ENCODE measurements at regions not wholly inside any gene's neighbourhood (a gene's known extent, or its start where the extent isn't known, plus 50 kb on each side); places are given as distances from the start of the nearest gene placed in this dataset.
"Not testable (repeated sequence)": the region's sequence is repeated elsewhere in the genome, so short reads cannot be mapped to it uniquely, and the experiment has no call there.

- TF ChIP-seq CTCF (IDR thresholded peaks at IDR 0.05; ENCODE audit: unreplicated experiment) = no peak
Observed at GRCh38 chr6:27805347-27805746, 106.8 kb downstream of the OR2B2 start.

DNA sequence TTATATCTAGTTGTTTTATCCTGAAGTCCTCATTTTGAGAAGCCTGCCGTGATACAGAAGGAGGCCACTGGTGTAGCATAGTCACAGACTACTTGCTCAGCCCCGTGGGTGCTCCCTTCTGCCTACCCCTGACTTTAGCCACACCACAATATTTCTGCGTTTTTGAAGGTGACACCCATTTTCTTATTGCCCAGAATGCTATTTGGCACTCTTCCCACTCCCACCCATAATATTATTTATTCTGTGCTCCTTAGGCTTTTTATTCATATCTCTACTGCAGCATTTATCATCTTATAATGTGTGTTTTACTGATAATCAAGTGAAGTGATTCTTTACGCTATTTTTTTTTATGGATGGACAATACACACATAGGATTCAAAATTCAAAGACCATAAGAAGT is 107.3 kb downstream of the OR2B2 start:
- Mint-ChIP-seq H3K27me3 (ENCODE audit: insufficient read depth, unreplicated experiment) (no peaks in the 10 kb centered on the region), H3K36me3 (ENCODE audit: insufficient read depth, unreplicated experiment) (peaks cover 2% of the 10 kb centered on the region), H3K4me3 (ENCODE audit: unreplicated experiment) (no peak overlapping the region), H3K27ac (ENCODE audit: low read depth, unreplicated experiment) (no peak overlapping the region), H3K4me1 (ENCODE audit: insufficient read depth, unreplicated experiment) (peaks cover 9% of the 10 kb centered on the region), H3K9me3 (ENCODE audit: unreplicated experiment) (no peaks in the 10 kb centered on the region)
- ChIA-PET CTCF (no interaction called here), POLR2A (no interaction called here)
- DNase-seq (ENCODE audit: unreplicated experiment) = no peak
- BruUV-seq (replicated peaks) = no TSS peak
- no peak for TF ChIP-seq CTCF (IDR thresholded peaks at IDR 0.05; ENCODE audit: unreplicated experiment)
- intact Hi-C loops (cut with micrococcal nuclease) = no loop called here

More at GRCh38 chr6:27805347-27805746, 106.8 kb downstream of the OR2B2 start:
- no TSS peak for BruUV-seq (replicated peaks)
- CTCF ChIA-PET = no interaction called here
- H3K4me3 Mint-ChIP-seq (ENCODE audit: unreplicated experiment) = no peak overlapping the region
- H3K27ac Mint-ChIP-seq (ENCODE audit: low read depth, unreplicated experiment) = no peak overlapping the region
- no peaks in the 10 kb centered on the region for H3K9me3 Mint-ChIP-seq (ENCODE audit: unreplicated experiment)
- peaks cover 7% of the 10 kb centered on the region for H3K36me3 Mint-ChIP-seq (ENCODE audit: insufficient read depth, unreplicated experiment)
- no peak for DNase-seq (ENCODE audit: unreplicated experiment)
- H3K27me3 Mint-ChIP-seq (ENCODE audit: insufficient read depth, unreplicated experiment) = no peaks in the 10 kb centered on the region
- intact Hi-C loops (cut with micrococcal nuclease) = no loop called here
- POLR2A ChIA-PET = interaction anchor here (0.6 to 10.8 kb wide), 9 partner anchors 9 to 1779 kb away, joined by 3 to 690 read pairs (median 68); a partner anchor contains a TSS
- H3K4me1 Mint-ChIP-seq (ENCODE audit: insufficient read depth, unreplicated experiment) = peaks cover 9% of the 10 kb centered on the region

DNA sequence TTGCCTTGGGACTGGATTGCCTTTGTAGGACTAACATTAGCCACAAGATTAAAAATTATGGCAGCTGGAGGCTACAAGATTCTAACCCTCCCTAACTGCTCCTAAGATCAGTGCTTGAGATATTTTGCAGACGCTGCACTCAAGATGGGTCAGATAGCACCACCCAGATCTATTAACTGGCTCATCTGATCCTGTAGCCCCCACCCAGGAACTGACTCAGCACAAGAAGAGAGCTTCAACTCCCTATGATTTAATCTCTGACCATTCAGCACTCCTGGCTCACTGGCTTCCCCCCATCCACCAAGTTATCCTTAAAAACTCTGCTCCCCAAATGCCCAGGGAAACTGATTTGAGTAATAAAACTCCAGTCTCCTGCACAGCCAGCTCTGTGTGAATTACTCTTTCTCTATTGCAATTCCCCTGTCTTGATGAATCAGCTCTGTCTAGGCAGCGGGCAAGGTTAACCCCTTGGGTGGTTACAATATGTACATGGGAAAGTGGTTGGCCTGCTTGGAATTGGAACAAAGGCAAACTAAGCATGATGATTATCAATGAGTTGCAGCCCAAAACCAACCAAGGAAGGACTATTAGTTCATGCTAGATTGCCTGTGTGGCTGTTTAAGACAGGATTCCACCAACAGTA is 111.3 kb downstream of the OR2B2 start:
- Mint-ChIP-seq H3K4me1 (ENCODE audit: insufficient read depth, unreplicated experiment) (no peaks in the 10 kb centered on the region), H3K27ac (ENCODE audit: low read depth, unreplicated experiment) (no peak overlapping the region), H3K27me3 (ENCODE audit: insufficient read depth, unreplicated experiment) (no peaks in the 10 kb centered on the region), H3K36me3 (ENCODE audit: insufficient read depth, unreplicated experiment) (peaks cover 2% of the 10 kb centered on the region), H3K9me3 (ENCODE audit: unreplicated experiment) (no peaks in the 10 kb centered on the region), H3K4me3 (ENCODE audit: unreplicated experiment) (no peak overlapping the region)
- POLR2A ChIA-PET = interaction anchor here (0.6 to 0.8 kb wide), 2 partner anchors 93 to 587 kb away, joined by 3 read pairs; a partner anchor contains a TSS
- TF ChIP-seq CTCF (IDR thresholded peaks at IDR 0.05; ENCODE audit: unreplicated experiment) = no peak
- intact Hi-C loops (cut with micrococcal nuclease) = no loop called here
- BruUV-seq (replicated peaks) = no TSS peak
- CTCF ChIA-PET = interaction anchor here (0.6 to 1.3 kb wide), 3 partner anchors 11 to 29 kb away, joined by 3 to 4 read pairs (median 3); no protein-coding TSS in a partner anchor
- no peak for DNase-seq (ENCODE audit: unreplicated experiment)

GRCh38 chr6:27797960-27798359 is 114.2 kb downstream of the OR2B2 start:
- no peaks in the 10 kb centered on the region for H3K27me3 Mint-ChIP-seq (ENCODE audit: insufficient read depth, unreplicated experiment)
- peaks cover 2% of the 10 kb centered on the region for H3K4me1 Mint-ChIP-seq (ENCODE audit: insufficient read depth, unreplicated experiment)
- H3K4me3 Mint-ChIP-seq (ENCODE audit: unreplicated experiment) = no peak overlapping the region
- DNase-seq (ENCODE audit: unreplicated experiment) = no peak
- H3K9me3 Mint-ChIP-seq (ENCODE audit: unreplicated experiment) = no peaks in the 10 kb centered on the region
- ChIA-PET CTCF (interaction anchor here (0.8 to 4.9 kb wide), 4 partner anchors 12 to 547 kb away, joined by 3 to 32 read pairs (median 10); no protein-coding TSS in a partner anchor), POLR2A (interaction anchor here (0.9 to 4.6 kb wide), 3 partner anchors 10 to 665 kb away, joined by 3 to 68 read pairs (median 3); a partner anchor contains a TSS)
- no peak overlapping the region for H3K27ac Mint-ChIP-seq (ENCODE audit: low read depth, unreplicated experiment)
- TF ChIP-seq CTCF (IDR thresholded peaks at IDR 0.05; ENCODE audit: unreplicated experiment) = no peak
- intact Hi-C loops (cut with micrococcal nuclease) = loop anchor here (5.0 kb wide), 2 partner anchors 281 to 1191 kb away; no protein-coding TSS in a partner anchor
- BruUV-seq (replicated peaks) = no TSS peak
- H3K36me3 Mint-ChIP-seq (ENCODE audit: insufficient read depth, unreplicated experiment) = peaks cover 11% of the 10 kb centered on the region

GRCh38 chr6:27796736-27797481 is 115.3 kb downstream of the OR2B2 start:
- H3K9me3 Mint-ChIP-seq (ENCODE audit: unreplicated experiment); H3K27ac Mint-ChIP-seq (ENCODE audit: low read depth, unreplicated experiment); H3K4me3 Mint-ChIP-seq (ENCODE audit: unreplicated experiment); BruUV-seq (replicated peaks); H3K4me1 Mint-ChIP-seq (ENCODE audit: insufficient read depth, unreplicated experiment); DNase-seq (ENCODE audit: unreplicated experiment); H3K27me3 Mint-ChIP-seq (ENCODE audit: insufficient read depth, unreplicated experiment): not testable (repeated sequence)
- ChIA-PET POLR2A (interaction anchor here (0.6 to 4.6 kb wide), 7 partner anchors 11 to 651 kb away, joined by 3 to 68 read pairs (median 8); a partner anchor contains a TSS), CTCF (interaction anchor here (0.7 to 4.9 kb wide), 26 partner anchors 10 to 678 kb away, joined by 3 to 32 read pairs (median 4); a partner anchor contains a TSS)
- intact Hi-C loops (cut with micrococcal nuclease) = loop anchor here (1.0 to 5.0 kb wide), 3 partner anchors 25 to 1190 kb away; no protein-coding TSS in a partner anchor
- peaks cover 11% of the 10 kb centered on the region for H3K36me3 Mint-ChIP-seq (ENCODE audit: insufficient read depth, unreplicated experiment)

Measured in MCF 10A (cell line).